HG03460 (cell line): ENCODE measurements at regions not wholly inside any gene's neighbourhood (a gene's known extent, or its start where the extent isn't known, plus 50 kb on each side); places are given as distances from the start of the nearest gene placed in this dataset.

Experiments
- ATAC-seq: cut with Tn5 transposase; IDR thresholded peaks from one replicate; pipeline ENCODE4 v1.9.1; 2021; ENCODE audit not compliant: unreplicated experiment

DNA sequence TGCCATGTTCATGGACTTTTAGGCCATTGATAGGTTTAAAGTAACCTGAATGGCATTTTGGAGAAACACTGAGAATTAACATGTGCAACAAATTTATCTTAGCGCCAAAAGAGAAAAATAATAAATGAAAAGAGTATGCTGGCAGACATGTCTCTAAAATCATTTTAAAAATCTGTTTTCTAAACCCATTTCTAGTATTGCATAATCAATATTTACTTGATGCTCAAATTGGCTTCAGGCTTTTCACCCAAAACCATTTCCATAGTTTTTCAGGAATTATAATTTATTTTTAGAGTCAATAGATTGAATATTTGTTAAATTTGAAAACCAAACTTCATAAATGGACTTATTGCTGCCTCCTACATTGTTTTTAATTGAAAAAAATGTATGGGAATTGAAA lies 423.0 kb downstream of the PLOD2 start:
- no peak for ATAC-seq

GRCh38 chr3:145739926-145740325 lies 421.1 kb downstream of the PLOD2 start:
- ATAC-seq = no peak

- ATAC-seq = no peak
Observed at GRCh38 chr3:145750657-145751056, 410.3 kb downstream of the PLOD2 start.

- ATAC-seq = no peak
Observed at GRCh38 chr3:145752576-145752975, 408.4 kb downstream of the PLOD2 start.

DNA sequence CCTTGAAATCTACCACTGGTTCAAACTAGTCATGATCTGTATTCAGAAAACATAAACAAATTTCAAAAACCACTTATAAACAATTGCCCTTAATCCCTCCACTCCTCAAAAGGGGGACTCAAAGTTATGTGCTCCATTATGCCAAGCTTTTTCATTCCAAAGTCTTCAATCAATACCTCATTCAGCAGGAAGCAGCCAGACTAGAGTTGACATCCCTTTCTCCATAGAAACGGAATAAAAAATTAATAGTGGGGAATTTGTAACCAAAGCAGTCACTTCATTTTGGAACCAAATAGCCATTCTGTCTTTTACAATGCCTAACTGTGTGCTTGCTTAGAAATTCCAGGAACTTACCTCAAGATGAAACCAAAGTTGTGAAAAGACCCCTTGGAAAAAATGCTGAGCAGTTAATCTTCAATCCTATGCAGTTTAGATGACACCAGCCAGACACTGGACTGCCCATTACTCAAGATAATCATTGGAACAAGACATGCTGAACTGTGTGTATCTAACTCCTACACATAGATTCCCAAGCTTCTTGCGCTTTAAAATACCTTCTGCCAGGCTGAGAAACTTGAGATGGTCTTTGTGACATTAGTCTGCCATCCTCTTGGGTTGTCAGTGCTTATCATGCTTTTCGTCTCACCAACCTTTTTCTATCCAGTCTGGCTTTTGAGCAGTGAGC lies 406.2 kb downstream of the PLOD2 start:
- ATAC-seq = no peak

GRCh38 chr3:145760036-145760435 lies 400.9 kb downstream of the PLOD2 start:
- no peak for ATAC-seq

DNA sequence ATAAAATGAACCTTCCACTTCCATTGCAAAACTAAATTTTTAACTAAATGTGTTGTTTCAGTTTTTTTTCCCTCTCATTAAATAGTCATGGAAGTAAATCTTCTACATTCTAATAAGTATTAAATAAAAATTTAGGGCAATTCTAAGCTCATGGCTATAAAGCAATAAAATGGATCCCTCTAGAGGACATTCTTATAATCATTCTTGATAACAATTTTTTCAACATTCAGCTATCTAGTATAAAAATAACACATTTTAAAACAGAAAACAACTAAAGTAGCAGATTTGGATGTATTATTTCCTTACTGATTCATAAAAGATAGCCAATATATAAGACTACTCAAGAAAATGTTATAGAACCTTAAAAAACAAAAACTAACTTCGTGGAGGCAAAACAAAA lies 393.1 kb downstream of the PLOD2 start:
- ATAC-seq = no peak

DNA sequence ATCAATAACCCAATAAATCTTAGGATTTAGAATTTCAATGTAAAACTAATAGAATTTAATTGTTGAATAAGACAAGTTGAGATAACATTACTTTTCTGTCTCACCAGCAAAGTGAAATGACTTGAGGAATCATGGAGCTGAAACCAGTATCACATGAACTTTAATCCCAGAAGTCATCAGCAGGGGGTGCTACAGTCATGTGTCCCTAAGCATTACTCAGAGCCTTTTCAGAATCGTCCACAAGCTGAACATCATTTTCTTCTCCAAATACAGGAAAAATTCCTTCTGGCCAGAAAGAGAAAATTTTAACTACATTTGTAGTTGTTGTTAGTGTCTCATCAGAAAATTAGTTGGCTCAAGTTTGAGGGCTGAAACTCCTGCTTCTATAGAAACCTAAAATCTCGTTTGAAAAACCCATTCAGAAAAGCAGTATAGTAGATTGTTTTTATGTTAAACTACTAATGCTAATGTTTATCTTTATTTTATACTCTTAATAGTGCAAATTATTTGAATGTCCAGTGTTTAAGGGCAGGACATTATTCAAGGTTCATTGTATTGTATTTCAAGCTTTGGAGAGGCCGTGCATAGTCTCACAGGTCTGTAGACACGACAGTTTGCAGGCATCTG lies 384.1 kb downstream of the PLOD2 start:
- ATAC-seq = no peak

- ATAC-seq = no peak
Observed at GRCh38 chr3:145780301-145780700, 380.7 kb downstream of the PLOD2 start.

DNA sequence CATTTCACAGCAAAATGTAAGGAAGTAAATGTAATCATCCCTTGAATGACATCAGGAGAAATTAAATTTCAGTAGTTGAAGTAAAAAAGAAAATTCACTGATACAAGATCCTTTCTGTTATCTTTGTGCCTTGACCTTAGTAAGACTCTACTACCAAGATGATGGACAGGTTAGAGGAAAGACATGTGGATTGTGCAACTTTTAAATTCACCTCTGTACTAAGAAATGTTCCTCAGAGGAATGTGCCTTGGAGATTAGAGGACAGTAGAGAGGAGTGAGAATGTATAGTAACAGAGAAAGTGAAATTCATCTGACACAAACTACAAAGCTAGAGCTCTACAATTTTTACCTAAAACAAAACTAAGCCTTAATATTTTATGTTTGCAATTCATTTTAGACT lies 375.3 kb downstream of the PLOD2 start:
- ATAC-seq = no peak

GRCh38 chr3:145798007-145798406 lies 363.0 kb downstream of the PLOD2 start:
- no peak for ATAC-seq

DNA sequence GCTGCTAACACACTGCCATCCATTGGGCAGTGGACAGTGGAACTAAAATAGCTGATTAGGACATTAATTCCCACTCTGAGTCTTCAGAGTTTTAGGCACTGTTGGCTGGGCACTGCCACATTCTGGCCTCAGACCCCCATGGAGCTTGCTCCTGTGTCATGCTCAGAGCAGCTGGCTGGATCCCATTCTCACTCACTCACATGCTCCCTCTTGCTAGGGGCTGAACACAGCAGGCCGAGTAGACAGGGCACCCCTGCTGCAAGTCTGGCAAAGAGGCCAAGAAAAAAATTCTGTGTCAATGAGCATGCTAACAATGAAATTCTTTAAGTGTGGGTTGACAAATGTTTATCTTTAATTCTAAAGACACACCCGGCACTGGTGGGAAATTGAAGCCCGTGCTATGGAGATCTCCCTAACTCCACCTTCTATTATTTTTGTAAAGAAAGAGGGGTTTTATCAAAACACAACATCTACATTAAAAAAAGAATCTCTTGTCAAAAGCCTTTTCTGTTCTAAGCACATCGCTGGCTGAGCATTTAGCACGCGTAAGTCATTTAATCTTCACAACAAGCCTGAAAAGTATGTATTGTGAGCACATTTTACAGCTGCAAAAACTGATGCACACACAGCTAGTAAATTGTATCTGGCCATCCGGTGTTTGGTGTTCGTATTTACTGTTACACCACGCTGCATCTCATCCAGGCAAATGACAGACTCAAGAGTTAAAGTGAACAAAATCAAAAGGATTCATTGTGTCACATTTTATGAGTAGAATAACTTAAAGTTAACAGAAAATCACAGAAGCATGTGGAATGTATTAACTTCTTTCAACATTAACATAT lies 362.1 kb downstream of the PLOD2 start:
- ATAC-seq = no peak

GRCh38 chr3:145801696-145802095 lies 359.3 kb downstream of the PLOD2 start:
- no peak for ATAC-seq

- ATAC-seq = no peak
Observed at GRCh38 chr3:145807990-145808389, 353.0 kb downstream of the PLOD2 start.

GRCh38 chr3:145812391-145812790 lies 348.6 kb downstream of the PLOD2 start:
- no peak for ATAC-seq

DNA sequence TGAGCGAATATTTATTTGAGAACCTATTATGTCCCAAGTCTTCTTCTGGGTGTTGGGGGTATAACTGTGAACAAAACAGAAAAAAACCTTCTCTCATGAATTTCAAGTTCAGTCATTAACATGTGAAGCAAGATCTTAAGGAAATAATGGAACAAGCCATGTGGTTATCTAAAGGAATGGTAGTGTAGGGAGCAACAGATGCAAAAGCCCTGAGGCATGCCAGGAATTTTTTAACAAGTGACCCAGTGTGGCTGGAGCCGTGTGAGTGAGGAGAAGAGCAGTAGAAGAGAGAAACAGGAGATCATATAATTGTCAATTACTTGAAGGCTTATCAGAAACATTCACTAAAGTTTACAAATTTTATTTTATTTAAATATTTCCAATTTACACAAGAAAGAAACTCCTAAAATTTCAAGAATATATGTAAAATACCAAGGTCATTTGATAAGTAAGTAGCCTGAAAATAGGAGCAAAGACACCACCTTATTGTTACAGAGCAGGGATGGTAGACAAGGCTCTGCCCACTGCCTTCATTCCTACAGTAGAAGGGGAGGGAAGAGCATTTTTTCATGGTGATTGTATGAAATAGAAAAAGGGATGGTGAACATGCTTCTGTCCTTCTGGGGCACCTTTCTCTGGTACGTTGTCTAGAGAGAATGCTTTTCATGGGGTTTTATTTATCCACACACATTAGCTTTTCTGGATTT lies 345.1 kb downstream of the PLOD2 start:
- ATAC-seq = no peak

GRCh38 chr3:145817870-145818483 lies 343.0 kb downstream of the PLOD2 start:
- no peak for ATAC-seq

DNA sequence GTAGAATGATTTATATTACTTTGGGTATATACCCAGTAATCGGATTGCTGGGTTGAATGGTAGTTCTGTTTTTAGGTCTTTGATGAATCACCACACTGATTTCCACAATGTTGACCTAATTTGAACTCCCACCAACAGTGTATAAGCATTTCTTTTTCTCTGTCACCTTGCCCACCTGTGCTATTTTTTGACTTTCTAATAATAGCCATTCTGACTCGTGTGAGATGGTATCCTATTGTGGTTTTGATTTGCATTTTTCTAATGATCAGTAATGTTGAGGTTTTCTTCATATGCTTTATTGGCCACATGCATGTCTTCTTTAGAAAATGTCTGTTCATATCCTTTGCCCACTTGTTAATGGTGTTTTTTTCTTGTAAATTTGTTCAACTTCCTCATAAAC lies 340.8 kb downstream of the PLOD2 start:
- no peak for ATAC-seq

- ATAC-seq = no peak
Observed at GRCh38 chr3:145842294-145842902, 318.6 kb downstream of the PLOD2 start.

GRCh38 chr3:145843561-145843960 lies 317.4 kb downstream of the PLOD2 start:
- ATAC-seq = no peak

DNA sequence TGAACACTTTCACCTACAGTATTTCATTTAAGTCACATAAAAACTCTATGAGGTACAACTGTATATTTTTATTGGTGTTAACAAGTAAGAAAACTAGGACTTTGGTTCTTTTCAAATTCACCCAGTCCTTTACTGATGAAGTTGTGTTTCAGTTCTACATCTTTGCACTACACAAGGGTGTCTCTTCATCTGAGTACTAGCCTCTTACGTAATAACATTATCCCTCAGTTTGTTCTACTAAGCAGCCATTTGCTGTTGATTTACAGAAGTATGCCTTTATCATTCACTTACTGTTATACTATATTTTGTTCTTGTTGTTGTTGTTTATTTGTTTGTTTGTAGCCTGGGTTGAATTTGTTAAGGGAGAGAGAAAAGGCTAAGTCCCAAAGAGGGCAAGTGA lies 311.9 kb downstream of the PLOD2 start:
- ATAC-seq = no peak
